Vagina (tissue), 2 donors: ENCODE measurements at regions not wholly inside any gene's neighbourhood (a gene's known extent, or its start where the extent isn't known, plus 50 kb on each side); places are given as distances from the start of the nearest gene placed in this dataset.
"Not testable (repeated sequence)": the region's sequence is repeated elsewhere in the genome, so short reads cannot be mapped to it uniquely, and the experiment has no call there.

Source experiments
- DNase-seq, 2 donors: peaks; one replicate each; pipeline ENCODE4 v3.0.0-alpha.2; 2017; ENCODE audit errors: extremely low spot score in 2 of 2
- H3K27ac ChIP-seq: fragments of 200-600 bp; sonication (generic); one replicate; pipeline ENCODE4 v1.5.1; 2019
- H3K27me3 ChIP-seq: fragments of 200-600 bp; sonication (generic); one replicate; pipeline ENCODE4 v1.5.1; 2019
- H3K36me3 ChIP-seq, 2 donors: fragments of 200-600 bp; sonication (generic); one replicate each; pipeline ENCODE4 v1.5.1; 2017 to 2019
- H3K4me1 ChIP-seq: fragments of 200-600 bp; sonication (generic); one replicate; pipeline ENCODE4 v1.5.1; 2019
- H3K4me3 ChIP-seq, 2 donors: fragments of 200-600 bp; sonication (generic); 1 replicate in 1 of 2; 2 replicates in 1 of 2; pipeline ENCODE4 v1.5.1; 2016 to 2019
- H3K9me3 ChIP-seq: fragments of 200-600 bp; sonication (generic); one replicate; pipeline ENCODE4 v1.5.1; 2019
- POLR2A ChIP-seq, 2 donors: fragments of 450-650 bp; IDR thresholded peaks; one replicate each; pipeline ENCODE4 v1.6.1; 2017; ENCODE audit warnings: antibody characterized with exemption in 2 of 2, mild to moderate bottlenecking in 2 of 2, moderate library complexity in 2 of 2
- POLR2AphosphoS5 ChIP-seq, 2 donors: sonication (generic); formaldehyde crosslinking; IDR thresholded peaks; one replicate each; pipeline ENCODE4 v1.9.0; 2017; ENCODE audit warnings: antibody characterized with exemption in 2 of 2, mild to moderate bottlenecking in 2 of 2, low read depth in 1 of 2; ENCODE audit not compliant: insufficient read depth in 1 of 2
- intact Hi-C: fragments of 100-400 bp; cut with DNase I; formaldehyde crosslinking; loops from one replicate; pipeline ENCODE4 v1.15.1; 2023
- TF ChIP-seq, protein P1 (sequence below), 3 experiments: fragments of 450-650 bp in 2 of 3; fragments of 200-600 bp in 1 of 3; sonication (generic) in 1 of 3; IDR thresholded peaks; one replicate each; pipeline ENCODE4 v1.5.1; 2017 to 2019; ENCODE audit warnings: antibody characterized with exemption in 3 of 3, mild to moderate bottlenecking in 2 of 3, moderate library complexity in 2 of 3

DNA sequence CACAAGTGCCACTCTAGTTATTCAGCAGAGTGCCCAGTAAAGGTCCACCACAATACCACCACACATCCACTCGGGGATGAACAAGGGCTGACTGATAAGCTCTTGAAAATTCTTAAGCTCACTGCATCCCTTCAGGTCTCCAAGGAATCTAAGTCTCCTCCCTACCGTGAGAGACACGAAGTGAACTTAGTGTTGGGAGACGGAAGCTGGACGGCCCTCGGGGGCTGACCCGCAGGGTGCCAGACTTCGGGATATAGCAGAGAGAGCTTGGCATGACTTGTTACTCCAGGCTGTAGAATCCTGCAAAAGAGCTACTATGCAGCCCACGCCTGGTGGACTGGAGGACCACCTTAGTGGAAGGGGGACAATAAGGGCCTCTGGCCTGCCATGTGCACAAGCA is 75.1 kb downstream of the LYZL1 start:
- H3K27me3 ChIP-seq, H3K27ac ChIP-seq, H3K9me3 ChIP-seq, H3K4me1 ChIP-seq, H3K4me3 ChIP-seq, intact Hi-C loops, DNase-seq, H3K36me3 ChIP-seq: not testable (repeated sequence)

DNA sequence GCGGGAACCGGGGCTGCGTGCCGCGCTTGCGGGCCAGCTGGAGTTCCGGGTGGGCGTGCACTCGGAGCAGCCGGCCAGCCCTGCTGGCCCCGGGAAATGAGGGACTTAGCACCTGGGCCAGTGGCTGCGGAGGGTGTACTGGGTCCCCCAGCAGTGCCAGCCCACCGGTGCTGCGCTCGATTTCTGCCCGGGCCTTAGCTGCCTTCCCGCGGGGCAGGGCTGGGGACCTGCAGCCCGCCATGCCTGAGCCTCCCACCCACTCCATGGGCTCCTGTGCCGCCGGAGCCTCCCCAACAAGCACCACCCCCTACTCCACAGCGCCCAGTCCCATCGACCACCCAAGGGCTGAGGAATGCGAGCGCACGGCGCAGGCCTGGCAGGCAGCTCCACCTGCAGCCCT is 77.3 kb downstream of the LYZL1 start:
- H3K9me3 ChIP-seq, H3K36me3 ChIP-seq, H3K4me1 ChIP-seq, H3K27ac ChIP-seq, H3K27me3 ChIP-seq, intact Hi-C loops, H3K4me3 ChIP-seq, DNase-seq: not testable (repeated sequence)

DNA sequence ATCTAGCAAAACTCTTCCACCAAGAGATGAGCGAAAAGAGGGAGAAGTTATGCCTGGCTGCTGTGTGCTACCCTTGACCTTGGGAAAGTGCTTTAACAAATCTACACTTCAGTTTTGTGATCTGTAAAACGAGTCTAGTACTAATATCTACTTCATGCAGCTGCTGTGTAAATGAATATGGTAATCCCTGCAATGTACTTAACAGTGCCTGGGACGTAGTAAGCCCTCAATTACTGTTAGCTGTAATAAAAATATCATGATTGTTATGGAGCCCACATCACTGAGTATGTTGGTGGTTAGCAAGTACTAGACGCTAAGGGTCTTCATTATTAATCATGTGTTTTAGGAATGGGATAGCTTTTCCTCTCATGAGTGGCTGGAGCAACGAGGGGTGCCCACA is 80.5 kb downstream of the LYZL1 start:
- Histone ChIP-seq H3K36me3 (no peaks in the 10 kb centered on the region), H3K27me3 (no peaks in the 10 kb centered on the region), H3K4me3 (no peak overlapping the region), H3K4me1 (no peaks in the 10 kb centered on the region), H3K9me3 (no peaks in the 10 kb centered on the region), H3K27ac (no peak overlapping the region)
- intact Hi-C loops = no loop called here
- DNase-seq = no peak
- TF ChIP-seq POLR2A (IDR thresholded peaks at IDR 0.05) (no peak), POLR2AphosphoS5 (IDR thresholded peaks at IDR 0.05; ENCODE audit: insufficient read depth in 1 of 2, low read depth in 1 of 2) (no peak)
- TF ChIP-seq, protein P1, sequence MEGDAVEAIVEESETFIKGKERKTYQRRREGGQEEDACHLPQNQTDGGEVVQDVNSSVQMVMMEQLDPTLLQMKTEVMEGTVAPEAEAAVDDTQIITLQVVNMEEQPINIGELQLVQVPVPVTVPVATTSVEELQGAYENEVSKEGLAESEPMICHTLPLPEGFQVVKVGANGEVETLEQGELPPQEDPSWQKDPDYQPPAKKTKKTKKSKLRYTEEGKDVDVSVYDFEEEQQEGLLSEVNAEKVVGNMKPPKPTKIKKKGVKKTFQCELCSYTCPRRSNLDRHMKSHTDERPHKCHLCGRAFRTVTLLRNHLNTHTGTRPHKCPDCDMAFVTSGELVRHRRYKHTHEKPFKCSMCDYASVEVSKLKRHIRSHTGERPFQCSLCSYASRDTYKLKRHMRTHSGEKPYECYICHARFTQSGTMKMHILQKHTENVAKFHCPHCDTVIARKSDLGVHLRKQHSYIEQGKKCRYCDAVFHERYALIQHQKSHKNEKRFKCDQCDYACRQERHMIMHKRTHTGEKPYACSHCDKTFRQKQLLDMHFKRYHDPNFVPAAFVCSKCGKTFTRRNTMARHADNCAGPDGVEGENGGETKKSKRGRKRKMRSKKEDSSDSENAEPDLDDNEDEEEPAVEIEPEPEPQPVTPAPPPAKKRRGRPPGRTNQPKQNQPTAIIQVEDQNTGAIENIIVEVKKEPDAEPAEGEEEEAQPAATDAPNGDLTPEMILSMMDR (IDR thresholded peaks at IDR 0.05) = no peak

DNA sequence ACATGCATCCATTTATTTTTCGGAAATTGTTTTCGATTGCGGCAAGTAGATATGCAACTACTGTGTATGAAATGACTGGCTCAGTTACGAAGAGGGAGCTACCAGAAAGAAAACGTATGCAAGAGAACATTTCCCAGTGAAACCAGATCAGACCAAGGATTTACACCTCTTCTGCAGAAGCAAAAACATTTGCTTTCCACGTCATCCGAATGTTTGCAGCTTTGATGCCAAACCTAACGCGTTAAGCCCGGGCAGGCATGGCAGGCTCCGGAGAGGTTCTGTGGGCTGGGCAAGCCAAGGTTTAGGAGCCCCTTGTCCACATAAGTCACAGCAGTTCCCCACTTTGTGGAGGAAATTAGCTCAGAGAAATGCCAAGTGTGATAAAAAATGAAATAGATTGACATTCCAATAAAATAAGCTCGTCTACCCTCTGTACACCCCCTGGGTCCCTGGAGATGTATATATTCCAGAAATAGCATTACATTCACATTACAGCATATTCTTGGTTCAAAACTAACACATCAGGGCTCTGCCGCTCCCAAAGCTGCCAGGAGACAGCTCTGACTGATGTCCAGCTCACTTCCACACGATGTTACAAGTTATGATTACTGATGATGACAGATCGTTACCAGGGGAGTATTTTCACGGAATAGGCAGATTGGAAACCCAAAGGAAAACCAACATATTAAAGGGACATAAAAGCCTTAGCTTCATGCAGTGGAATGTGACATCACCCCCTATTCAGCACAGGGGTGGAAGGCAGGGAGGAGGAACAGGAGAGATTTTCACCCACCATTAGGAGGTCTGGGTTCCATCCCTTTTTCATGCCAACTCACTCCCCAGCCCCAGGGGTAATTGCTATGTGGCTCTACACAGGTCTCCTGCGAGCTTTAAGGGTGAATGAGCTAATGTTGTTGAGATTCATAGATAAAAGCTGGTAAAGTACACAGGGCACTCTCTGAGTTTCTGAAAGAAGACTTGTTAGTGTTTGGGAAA is 81.5 kb downstream of the LYZL1 start:
- Histone ChIP-seq H3K9me3 (no peaks in the 10 kb centered on the region), H3K27ac (no peak overlapping the region), H3K36me3 (no peaks in the 10 kb centered on the region), H3K27me3 (no peaks in the 10 kb centered on the region), H3K4me1 (no peaks in the 10 kb centered on the region), H3K4me3 (no peak overlapping the region)
- no peak for TF ChIP-seq POLR2A (IDR thresholded peaks at IDR 0.05)
- no peak for TF ChIP-seq POLR2AphosphoS5 (IDR thresholded peaks at IDR 0.05; ENCODE audit: insufficient read depth in 1 of 2, low read depth in 1 of 2)
- TF ChIP-seq, protein P1 (IDR thresholded peaks at IDR 0.05) = no peak
- no peak for DNase-seq
- intact Hi-C loops = no loop called here

DNA sequence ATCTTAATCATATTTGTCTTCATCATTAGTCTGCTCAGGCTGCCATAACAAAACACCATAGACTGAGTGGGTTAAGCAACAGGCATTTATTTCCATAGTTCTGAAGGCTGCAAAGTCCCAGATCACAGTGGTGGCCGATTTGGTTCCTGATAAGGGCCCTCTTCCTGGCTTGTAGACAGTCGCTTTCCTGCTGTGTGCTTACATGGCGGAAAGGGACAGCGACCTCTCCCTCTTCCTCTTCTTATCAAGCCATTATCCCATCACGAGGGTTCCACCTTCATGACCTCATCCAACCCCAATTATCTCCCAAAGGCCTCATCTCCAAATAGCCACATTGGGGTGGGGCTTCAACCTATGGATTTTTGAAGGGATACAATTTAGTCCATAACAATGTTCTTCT is 84.0 kb downstream of the LYZL1 start:
- DNase-seq = no peak
- H3K36me3 ChIP-seq = no peaks in the 10 kb centered on the region
- no peak overlapping the region for H3K27ac ChIP-seq
- intact Hi-C loops = no loop called here
- H3K9me3 ChIP-seq = no peaks in the 10 kb centered on the region
- no peaks in the 10 kb centered on the region for H3K27me3 ChIP-seq
- TF ChIP-seq, protein P1 (IDR thresholded peaks at IDR 0.05) = no peak
- TF ChIP-seq POLR2A (IDR thresholded peaks at IDR 0.05) (no peak), POLR2AphosphoS5 (IDR thresholded peaks at IDR 0.05; ENCODE audit: insufficient read depth in 1 of 2, low read depth in 1 of 2) (no peak)
- no peak overlapping the region for H3K4me3 ChIP-seq
- no peaks in the 10 kb centered on the region for H3K4me1 ChIP-seq

DNA sequence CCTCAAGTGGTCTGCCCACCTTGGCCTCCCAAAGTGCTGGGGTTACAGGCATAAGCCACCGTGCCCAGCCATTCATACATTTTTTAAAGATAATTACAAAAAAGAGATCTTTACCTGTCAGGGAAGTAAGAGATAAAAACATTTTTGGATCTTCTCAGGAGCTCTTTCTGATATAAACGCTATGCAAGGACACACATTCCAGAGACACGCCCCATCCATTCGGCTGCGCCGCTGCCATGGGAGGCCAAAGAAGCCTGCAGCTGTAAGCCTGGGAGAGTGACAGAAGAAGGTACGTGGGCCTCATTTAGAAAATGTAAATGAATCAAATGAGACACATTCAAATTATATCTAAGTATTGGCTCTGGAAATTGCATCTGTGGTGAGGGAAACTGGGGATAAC is 85.3 kb downstream of the LYZL1 start:
- H3K9me3 ChIP-seq = no peaks in the 10 kb centered on the region
- H3K4me3 ChIP-seq = no peak overlapping the region
- TF ChIP-seq POLR2A (IDR thresholded peaks at IDR 0.05) (no peak), POLR2AphosphoS5 (IDR thresholded peaks at IDR 0.05; ENCODE audit: insufficient read depth in 1 of 2, low read depth in 1 of 2) (no peak)
- TF ChIP-seq, protein P1 (IDR thresholded peaks at IDR 0.05) = no peak
- no peak overlapping the region for H3K27ac ChIP-seq
- H3K4me1 ChIP-seq = no peaks in the 10 kb centered on the region
- H3K27me3 ChIP-seq = no peaks in the 10 kb centered on the region
- H3K36me3 ChIP-seq = no peaks in the 10 kb centered on the region
- intact Hi-C loops = no loop called here
- no peak for DNase-seq
